ENCODE measurements at regions not wholly inside any gene's neighbourhood (a gene's known extent, or its start where the extent isn't known, plus 50 kb on each side); places are given as distances from the start of the nearest gene placed in this dataset.

DNA sequence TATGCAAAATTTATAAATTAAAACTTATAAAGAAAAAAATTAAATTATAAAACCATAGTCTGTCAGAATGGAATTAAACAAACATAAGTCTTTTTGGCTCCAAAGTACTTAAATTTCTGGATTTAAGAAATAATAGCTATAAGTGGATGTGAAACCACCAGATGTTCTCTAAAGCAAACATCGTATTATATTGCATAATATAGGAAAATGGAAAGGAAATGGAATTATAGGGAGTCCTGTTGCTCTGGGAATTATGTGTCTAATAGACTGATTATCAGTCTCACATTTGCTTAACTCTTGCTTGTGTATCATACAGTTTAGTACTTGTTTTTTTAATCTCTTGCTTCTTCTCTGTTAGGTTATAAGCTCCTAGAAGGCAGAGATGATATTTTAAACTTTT, 819.2 kb downstream of the RAPGEF2 start:
- no peak for TF ChIP-seq CTCF (IDR thresholded peaks at IDR 0.05)
- TF ChIP-seq EZH2 (IDR thresholded peaks at IDR 0.05; ENCODE audit: borderline replicate concordance, insufficient read depth, low read depth, low read length, poor library complexity, severe bottlenecking) = no peak

Data from B cell (primary cell).